A549 (cell line): ENCODE measurements at regions not wholly inside any gene's neighbourhood (a gene's known extent, or its start where the extent isn't known, plus 50 kb on each side); places are given as distances from the start of the nearest gene placed in this dataset.

ENCODE experiments used
- CEBPB ChIP-seq, 2 experiments: fragments of >200 bp in 1 of 2; sonication (Bioruptor Twin) in 1 of 2; formaldehyde crosslinking in 1 of 2; IDR thresholded peaks; 2 replicates each; pipeline ENCODE4 v1.6.1; 2012 to 2016
- JUN ChIP-seq, 2 experiments: fragments of >200 bp; sonication (Bioruptor Twin); formaldehyde crosslinking; IDR thresholded peaks; 2 replicates in 1 of 2; 3 replicates in 1 of 2; pipeline ENCODE4 v1.6.1; 2016 to 2017
- RAD21 ChIP-seq, 2 experiments: fragments of >200 bp in 1 of 2; sonication (Bioruptor Twin) in 1 of 2; formaldehyde crosslinking in 1 of 2; IDR thresholded peaks in 1 of 2; conservative IDR thresholded peaks in 1 of 2; 2 replicates in 1 of 2; 3 replicates in 1 of 2; pipeline ENCODE4 v1.6.1; 2012 to 2018; ENCODE audit warnings: inconsistent platforms in 1 of 2
- SMC3 ChIP-seq: fragments of >200 bp; sonication (Bioruptor Twin); formaldehyde crosslinking; IDR thresholded peaks from 3 replicates; pipeline ENCODE4 v1.6.1; 2018; ENCODE audit warnings: inconsistent platforms
- SREBF2 ChIP-seq: fragments of 450-650 bp; IDR thresholded peaks from 2 replicates; pipeline ENCODE4 v1.6.1; 2014; ENCODE audit warnings: mild to moderate bottlenecking, moderate library complexity
- TF ChIP-seq, protein P1 (sequence below): fragments of >200 bp; sonication (Bioruptor Twin); formaldehyde crosslinking; IDR thresholded peaks from 3 replicates; pipeline ENCODE4 v1.5.1; 2016

DNA sequence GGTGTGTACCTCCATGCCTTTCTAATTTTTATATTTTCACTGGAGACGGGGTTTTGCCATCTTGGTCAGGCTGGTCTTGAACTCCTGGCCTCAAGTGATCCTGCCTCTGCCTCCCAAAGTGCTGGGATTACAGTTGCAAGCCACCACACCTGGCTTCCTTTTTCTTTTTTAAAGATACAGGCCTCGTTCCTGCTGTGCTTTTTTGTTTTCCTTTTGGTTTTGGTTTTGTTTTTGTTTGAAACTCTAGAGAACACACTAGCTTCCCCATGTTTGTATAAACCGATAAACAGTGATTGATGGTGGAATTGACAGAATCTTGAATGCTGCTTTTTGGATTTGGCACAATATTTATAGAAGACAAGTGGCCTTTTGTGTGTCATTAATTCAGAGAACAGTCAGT lies 1603.4 kb downstream of the MAT2B start:
- TF ChIP-seq, protein P1, sequence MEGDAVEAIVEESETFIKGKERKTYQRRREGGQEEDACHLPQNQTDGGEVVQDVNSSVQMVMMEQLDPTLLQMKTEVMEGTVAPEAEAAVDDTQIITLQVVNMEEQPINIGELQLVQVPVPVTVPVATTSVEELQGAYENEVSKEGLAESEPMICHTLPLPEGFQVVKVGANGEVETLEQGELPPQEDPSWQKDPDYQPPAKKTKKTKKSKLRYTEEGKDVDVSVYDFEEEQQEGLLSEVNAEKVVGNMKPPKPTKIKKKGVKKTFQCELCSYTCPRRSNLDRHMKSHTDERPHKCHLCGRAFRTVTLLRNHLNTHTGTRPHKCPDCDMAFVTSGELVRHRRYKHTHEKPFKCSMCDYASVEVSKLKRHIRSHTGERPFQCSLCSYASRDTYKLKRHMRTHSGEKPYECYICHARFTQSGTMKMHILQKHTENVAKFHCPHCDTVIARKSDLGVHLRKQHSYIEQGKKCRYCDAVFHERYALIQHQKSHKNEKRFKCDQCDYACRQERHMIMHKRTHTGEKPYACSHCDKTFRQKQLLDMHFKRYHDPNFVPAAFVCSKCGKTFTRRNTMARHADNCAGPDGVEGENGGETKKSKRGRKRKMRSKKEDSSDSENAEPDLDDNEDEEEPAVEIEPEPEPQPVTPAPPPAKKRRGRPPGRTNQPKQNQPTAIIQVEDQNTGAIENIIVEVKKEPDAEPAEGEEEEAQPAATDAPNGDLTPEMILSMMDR = no peak
- TF ChIP-seq SMC3 = no peak
- TF ChIP-seq SREBF2 = no peak
- no peak for TF ChIP-seq CEBPB (IDR thresholded peaks at IDR 0.05)
- no peak for TF ChIP-seq JUN (IDR thresholded peaks at IDR 0.05)
- TF ChIP-seq RAD21 (conservative IDR thresholded peaks at IDR 0.05 in 1 of 2, IDR thresholded peaks at IDR 0.05 in 1 of 2) = no peak
